PC-3 (cell line): ENCODE measurements at regions not wholly inside any gene's neighbourhood (a gene's known extent, or its start where the extent isn't known, plus 50 kb on each side); places are given as distances from the start of the nearest gene placed in this dataset.
"Not testable (repeated sequence)": the region's sequence is repeated elsewhere in the genome, so short reads cannot be mapped to it uniquely, and the experiment has no call there.

Source experiments
- CTCF ChIP-seq: fragments of 300-600 bp; sonication (generic); conservative IDR thresholded peaks from 2 replicates; pipeline ENCODE4 v1.5.1; 2017; ENCODE audit warnings: antibody characterized with exemption, low read depth, mild to moderate bottlenecking, low read length
- EZH2phosphoT487 ChIP-seq: fragments of 300-600 bp; sonication (generic); IDR thresholded peaks from 2 replicates; pipeline ENCODE4 v1.6.1; 2018; ENCODE audit warnings: mild to moderate bottlenecking, antibody characterized with exemption, low read length, borderline replicate concordance

- not testable (repeated sequence) for TF ChIP-seq CTCF, EZH2phosphoT487
Measured at GRCh38 chr3:20618621-20619020, 432.6 kb upstream of the SGO1 start.
